ENCODE measurements at regions not wholly inside any gene's neighbourhood (a gene's known extent, or its start where the extent isn't known, plus 50 kb on each side); places are given as distances from the start of the nearest gene placed in this dataset.

GRCh38 chr21:35485364-35485763 is 436.3 kb upstream of the RUNX1 start:
- no peak for TF ChIP-seq CTCF (IDR thresholded peaks at IDR 0.05; ENCODE audit: low read depth, low read length)
- no peak overlapping the region for H3K4me3 ChIP-seq (ENCODE audit: low read depth, low read length)

GRCh38 chr21:35484851-35485250 is 435.7 kb upstream of the RUNX1 start:
- H3K4me3 ChIP-seq (ENCODE audit: low read depth, low read length): no peak overlapping the region
- no peak for TF ChIP-seq CTCF (IDR thresholded peaks at IDR 0.05; ENCODE audit: low read depth, low read length)

- TF ChIP-seq CTCF (IDR thresholded peaks at IDR 0.05; ENCODE audit: low read depth, low read length): no peak
- no peak overlapping the region for H3K4me3 ChIP-seq (ENCODE audit: low read depth, low read length)
Observed at GRCh38 chr21:35484032-35484431, 434.9 kb upstream of the RUNX1 start.

GRCh38 chr21:35482933-35483662 is 434.0 kb upstream of the RUNX1 start:
- H3K4me3 ChIP-seq (ENCODE audit: low read depth, low read length): no peak overlapping the region
- TF ChIP-seq CTCF (IDR thresholded peaks at IDR 0.05; ENCODE audit: low read depth, low read length): no peak

- no peak for TF ChIP-seq CTCF (IDR thresholded peaks at IDR 0.05; ENCODE audit: low read depth, low read length)
- H3K4me3 ChIP-seq (ENCODE audit: low read depth, low read length): no peak overlapping the region
Observed at GRCh38 chr21:35482096-35482495, 433.0 kb upstream of the RUNX1 start.

GRCh38 chr21:35481005-35481404 is 431.9 kb upstream of the RUNX1 start:
- TF ChIP-seq CTCF (IDR thresholded peaks at IDR 0.05; ENCODE audit: low read depth, low read length): no peak
- H3K4me3 ChIP-seq (ENCODE audit: low read depth, low read length): no peak overlapping the region

GRCh38 chr21:35479529-35479928 is 430.4 kb upstream of the RUNX1 start:
- no peak overlapping the region for H3K4me3 ChIP-seq (ENCODE audit: low read depth, low read length)
- TF ChIP-seq CTCF (IDR thresholded peaks at IDR 0.05; ENCODE audit: low read depth, low read length): no peak
